GM20000 (cell line): ENCODE measurements at regions not wholly inside any gene's neighbourhood (a gene's known extent, or its start where the extent isn't known, plus 50 kb on each side); places are given as distances from the start of the nearest gene placed in this dataset.
"Not testable (repeated sequence)": the region's sequence is repeated elsewhere in the genome, so short reads cannot be mapped to it uniquely, and the experiment has no call there.

Experiments
- DNase-seq: peaks from one replicate; pipeline ENCODE4 v3.0.0; 2012; ENCODE audit warnings: low spot score
- CTCF ChIP-seq: IDR thresholded peaks from 2 replicates; pipeline ENCODE4 v1.5.1; 2012; ENCODE audit warnings: mild to moderate bottlenecking, control low read depth; ENCODE audit errors: extremely low read depth, missing control alignments

- TF ChIP-seq CTCF = no peak
- DNase-seq = no peak
Observed at GRCh38 chr16:85285681-85286065, 173.4 kb upstream of the CIBAR2 start.

DNA sequence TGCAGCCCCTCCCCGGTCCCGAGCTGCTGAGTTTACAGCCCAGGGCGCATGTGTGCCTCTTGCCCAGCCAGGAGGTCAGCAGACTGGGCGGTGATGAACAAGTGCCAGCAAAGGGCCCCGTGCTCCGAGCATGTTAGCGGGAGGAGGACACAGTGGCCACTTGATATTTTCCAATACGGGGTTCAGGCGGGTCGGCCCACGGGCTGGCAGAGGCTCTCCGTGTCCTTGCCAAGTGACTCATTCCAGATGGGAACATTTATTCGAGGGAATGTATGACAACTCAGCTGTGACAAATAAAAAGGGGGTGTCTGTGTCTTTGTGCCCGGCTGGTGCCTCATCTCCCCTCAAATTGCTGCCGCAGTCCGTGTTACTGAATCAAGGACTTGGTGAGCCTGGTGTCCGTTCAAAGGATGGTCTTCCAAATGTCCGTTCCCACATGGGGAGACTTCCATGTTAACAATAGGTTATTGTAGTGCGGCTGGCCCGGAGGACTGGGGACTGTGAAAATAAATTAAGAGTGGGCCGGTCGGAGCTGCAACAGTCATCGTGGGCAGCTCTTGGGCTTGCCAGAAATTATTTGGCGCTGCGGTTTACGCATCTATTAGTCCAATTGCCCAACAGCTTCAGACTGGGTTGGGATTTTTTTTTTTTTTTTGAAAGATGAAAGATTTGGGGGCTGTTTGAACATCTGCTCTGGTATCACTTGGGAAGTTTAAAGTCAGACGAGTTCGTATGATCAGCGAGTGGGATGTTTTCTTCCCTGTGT, 174.0 kb upstream of the CIBAR2 start:
- no peak for TF ChIP-seq CTCF
- DNase-seq = no peak

DNA sequence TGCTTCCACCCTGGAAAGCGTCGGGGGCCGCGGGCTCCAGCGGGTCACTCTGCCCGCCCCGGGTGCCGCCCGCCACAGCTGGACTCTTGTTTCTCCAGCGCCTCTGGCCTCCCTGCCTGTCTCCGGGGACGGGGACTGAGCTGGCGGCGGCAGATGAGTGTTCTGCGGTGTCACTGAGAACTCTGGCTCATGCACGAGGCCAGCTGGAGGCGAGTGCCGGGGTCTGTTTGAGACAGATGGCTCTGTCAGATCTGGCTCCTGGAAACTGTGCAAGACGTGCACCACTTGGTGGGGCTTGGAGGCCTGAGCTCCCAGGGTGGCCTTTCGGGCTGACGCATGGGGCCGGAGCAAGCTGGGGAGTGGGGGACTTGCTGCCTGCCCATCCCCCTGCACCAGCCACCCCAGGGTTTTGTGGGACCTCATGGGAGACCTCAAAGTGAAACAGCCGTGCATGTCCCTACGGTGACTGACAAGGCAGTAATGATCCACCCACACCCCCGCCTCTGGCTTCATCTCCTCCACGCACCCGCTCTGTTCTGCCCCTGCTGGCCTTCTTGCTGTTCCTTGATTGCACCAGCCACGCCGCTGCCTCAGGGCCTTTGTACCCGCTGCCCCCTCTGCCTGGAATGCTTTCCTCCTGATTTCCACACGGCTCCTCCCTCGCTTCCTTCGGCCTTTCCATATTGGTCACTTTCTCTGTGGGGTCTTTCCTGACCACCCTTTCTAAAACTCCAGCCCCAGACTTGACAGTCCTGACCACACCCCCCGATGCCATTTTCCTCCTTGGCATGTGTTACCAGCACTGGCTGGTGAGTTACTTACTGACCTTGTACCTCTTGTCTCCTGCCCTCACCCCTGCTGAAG, 174.9 kb upstream of the CIBAR2 start:
- no peak for TF ChIP-seq CTCF
- no peak for DNase-seq

GRCh38 chr16:85287815-85288109, 175.5 kb upstream of the CIBAR2 start:
- not testable (repeated sequence) for DNase-seq

DNA sequence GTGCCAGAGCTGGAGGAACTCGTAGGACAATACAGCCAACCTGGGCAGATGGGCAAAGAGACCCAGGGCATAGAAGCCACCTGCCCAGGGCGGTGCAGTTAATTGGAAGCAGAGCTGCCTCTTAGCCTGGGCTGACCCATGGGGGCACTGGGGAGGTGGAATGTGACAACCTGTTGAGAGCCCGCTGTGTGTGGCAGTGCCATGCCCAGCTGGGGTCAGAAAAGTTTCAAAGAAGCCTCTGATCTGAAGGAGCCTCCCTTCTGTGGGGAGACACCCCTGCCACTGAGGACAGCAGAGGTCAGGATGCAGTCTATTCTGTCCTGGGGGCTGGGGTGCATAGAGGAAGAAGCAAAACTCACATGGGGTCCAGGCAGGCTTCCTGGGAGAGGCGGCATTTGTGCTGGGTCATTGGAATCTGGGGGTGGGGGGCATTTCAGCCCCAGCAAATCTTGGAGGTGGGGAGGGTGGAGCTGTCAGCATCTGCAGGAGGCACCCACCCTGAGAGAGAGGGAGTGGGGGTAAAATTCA, 176.1 kb upstream of the CIBAR2 start:
- no peak for DNase-seq
- TF ChIP-seq CTCF = no peak

- TF ChIP-seq CTCF = no peak
- DNase-seq = no peak
Observed at GRCh38 chr16:85288869-85289660, 176.8 kb upstream of the CIBAR2 start.

DNA sequence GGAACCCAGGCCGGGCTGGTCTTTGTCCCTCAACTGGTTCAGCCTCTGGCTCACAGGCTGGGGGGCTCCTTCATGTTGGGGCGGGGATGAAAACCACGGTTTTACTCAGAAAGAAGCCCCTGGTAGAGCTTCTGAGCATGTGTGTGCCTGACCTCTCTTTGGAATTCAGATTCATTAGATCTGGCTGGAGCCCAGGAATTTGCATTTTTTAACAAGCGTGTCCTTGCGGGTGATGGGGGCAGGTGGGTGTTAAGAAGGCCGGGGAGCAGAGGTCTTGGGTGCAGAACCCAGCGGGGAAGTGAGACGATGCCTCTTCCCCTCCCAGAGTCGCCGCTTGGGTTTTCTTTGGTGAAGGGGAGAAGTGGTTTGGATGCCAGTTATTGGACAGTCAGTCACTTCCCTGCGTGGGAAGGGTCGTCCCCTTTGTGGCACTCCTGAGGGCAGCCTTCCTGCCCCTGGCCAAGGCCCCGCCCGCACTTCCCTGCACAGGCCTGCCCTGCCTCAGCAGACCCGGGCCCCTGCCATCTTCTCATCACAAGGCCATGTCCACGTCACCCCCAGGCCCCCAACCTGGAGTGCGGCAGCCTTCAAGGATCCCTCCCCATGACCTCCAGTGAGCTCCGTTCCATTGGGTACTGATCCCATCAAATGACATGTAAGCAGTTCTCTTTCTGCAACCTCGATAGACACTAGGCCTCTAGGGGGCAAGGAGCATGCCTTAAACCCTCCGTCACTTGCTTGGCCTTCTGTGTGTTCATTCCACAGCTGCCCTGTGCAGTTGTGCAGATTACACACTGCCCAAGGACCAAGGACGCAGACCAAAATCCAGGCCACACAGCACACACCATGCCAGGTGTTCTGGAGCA, 177.7 kb upstream of the CIBAR2 start:
- no peak for DNase-seq
- TF ChIP-seq CTCF = no peak
